Neutrophil (primary cell): ENCODE measurements at regions not wholly inside any gene's neighbourhood (a gene's known extent, or its start where the extent isn't known, plus 50 kb on each side); places are given as distances from the start of the nearest gene placed in this dataset.

ENCODE experiments used
- H3K27ac ChIP-seq: fragments of 200-600 bp; sonication (generic); 2 replicates; pipeline ENCODE4 v1.5.1; 2016; ENCODE audit warnings: mild to moderate bottlenecking, moderate library complexity
- H3K27me3 ChIP-seq: fragments of 200-600 bp; sonication (generic); 2 replicates; pipeline ENCODE4 v1.6.0; 2016; ENCODE audit warnings: mild to moderate bottlenecking
- H3K36me3 ChIP-seq: fragments of 200-600 bp; sonication (generic); 2 replicates; pipeline ENCODE4 v1.5.1; 2017
- H3K4me1 ChIP-seq, 2 experiments: fragments of 200-600 bp in 1 of 2; sonication (generic) in 1 of 2; 1 replicate in 1 of 2; 2 replicates in 1 of 2; pipeline versions ENCODE4 v1.5.1 to v1.6.1; 2013 to 2016; ENCODE audit warnings: low read depth in 1 of 2, low read length in 1 of 2, mild to moderate bottlenecking in 1 of 2, moderate library complexity in 1 of 2; ENCODE audit not compliant: control insufficient read depth in 1 of 2, insufficient read depth in 1 of 2
- H3K4me3 ChIP-seq, 2 experiments: fragments of 200-600 bp in 1 of 2; sonication (generic) in 1 of 2; 1 replicate in 1 of 2; 2 replicates in 1 of 2; pipeline ENCODE4 v1.5.1; 2013 to 2016; ENCODE audit warnings: low read depth in 1 of 2, low read length in 1 of 2, mild to moderate bottlenecking in 1 of 2, moderate library complexity in 1 of 2
- H3K9me3 ChIP-seq: fragments of 200-600 bp; sonication (generic); 2 replicates; pipeline ENCODE4 v1.5.1; 2016
- CTCF ChIP-seq: fragments of 200-600 bp; sonication (generic); IDR thresholded peaks from 2 replicates; pipeline ENCODE4 v1.5.1; 2016; ENCODE audit warnings: antibody characterized with exemption

- H3K4me3 ChIP-seq: no peak overlapping the region
- no peaks in the 10 kb centered on the region for H3K4me1 ChIP-seq
- H3K27ac ChIP-seq: no peak overlapping the region
- no peak for TF ChIP-seq CTCF
- H3K36me3 ChIP-seq: no peaks in the 10 kb centered on the region
- no peaks in the 10 kb centered on the region for H3K27me3 ChIP-seq
- no peaks in the 10 kb centered on the region for H3K9me3 ChIP-seq
Observed at GRCh38 chr11:15727520-15727914, 612.8 kb downstream of the INSC start.

- no peak for TF ChIP-seq CTCF
- Histone ChIP-seq H3K36me3 (no peaks in the 10 kb centered on the region), H3K27ac (no peak overlapping the region), H3K9me3 (no peaks in the 10 kb centered on the region), H3K4me3 (no peak overlapping the region), H3K4me1 (no peaks in the 10 kb centered on the region), H3K27me3 (no peaks in the 10 kb centered on the region)
Observed at GRCh38 chr11:15728207-15728606, 613.5 kb downstream of the INSC start.

- no peaks in the 10 kb centered on the region for H3K27me3 ChIP-seq
Observed at GRCh38 chr11:15730263-15730994, 615.7 kb downstream of the INSC start.

GRCh38 chr11:15730995-15731385 is 616.3 kb downstream of the INSC start:
- Histone ChIP-seq H3K4me1 (no peaks in the 10 kb centered on the region), H3K36me3 (no peaks in the 10 kb centered on the region), H3K4me3 (no peak overlapping the region), H3K27ac (no peak overlapping the region), H3K9me3 (no peaks in the 10 kb centered on the region), H3K27me3 (no peaks in the 10 kb centered on the region)
- no peak for TF ChIP-seq CTCF

More at GRCh38 chr11:15730263-15730994, 615.7 kb downstream of the INSC start:
- TF ChIP-seq CTCF: no peak
- Histone ChIP-seq H3K27ac (no peak overlapping the region), H3K4me1 (no peaks in the 10 kb centered on the region), H3K36me3 (no peaks in the 10 kb centered on the region), H3K9me3 (no peaks in the 10 kb centered on the region), H3K4me3 (no peak overlapping the region)

- Histone ChIP-seq H3K9me3 (no peaks in the 10 kb centered on the region), H3K4me1 (no peaks in the 10 kb centered on the region), H3K27ac (no peak overlapping the region), H3K27me3 (no peaks in the 10 kb centered on the region), H3K36me3 (no peaks in the 10 kb centered on the region), H3K4me3 (no peak overlapping the region)
- no peak for TF ChIP-seq CTCF
Observed at GRCh38 chr11:15735706-15736105, 620.6 kb downstream of the SOX6 start.
